H9 (cell line): ENCODE measurements at regions not wholly inside any gene's neighbourhood (a gene's known extent, or its start where the extent isn't known, plus 50 kb on each side); places are given as distances from the start of the nearest gene placed in this dataset.

Experiments
- DNase-seq: peaks from one replicate; pipeline ENCODE4 v3.0.0-alpha.2; 2017
- H2AFZ ChIP-seq: one replicate; pipeline ENCODE4 v1.6.1; 2013; ENCODE audit warnings: mild to moderate bottlenecking, low read length, control low read depth, moderate library complexity
- H2AK5ac ChIP-seq: 2 replicates; pipeline ENCODE4 v1.6.1; 2013; ENCODE audit warnings: low read length, control low read depth, mixed read lengths; ENCODE audit not compliant: insufficient read length
- H2BK120ac ChIP-seq: one replicate; pipeline ENCODE4 v1.6.1; 2013; ENCODE audit warnings: low read depth, mild to moderate bottlenecking, low read length, control low read depth, inconsistent platforms; ENCODE audit not compliant: poor library complexity, severe bottlenecking
- H2BK12ac ChIP-seq: 2 replicates; pipeline ENCODE4 v1.6.1; 2013; ENCODE audit warnings: low read length, control low read depth, mixed read lengths, low read depth; ENCODE audit not compliant: insufficient read length
- H2BK15ac ChIP-seq: 2 replicates; pipeline ENCODE4 v1.6.1; 2013; ENCODE audit warnings: low read depth, low read length, control low read depth
- H2BK20ac ChIP-seq: one replicate; pipeline ENCODE4 v1.6.1; 2013; ENCODE audit warnings: low read depth, mild to moderate bottlenecking, low read length, control low read depth, inconsistent platforms; ENCODE audit not compliant: poor library complexity, severe bottlenecking
- H2BK5ac ChIP-seq: 2 replicates; pipeline ENCODE4 v1.6.1; 2013; ENCODE audit warnings: low read length, control low read depth, mixed read lengths; ENCODE audit not compliant: insufficient read length
- H3K14ac ChIP-seq: 2 replicates; pipeline ENCODE4 v1.6.1; 2013; ENCODE audit warnings: low read length, control low read depth; ENCODE audit not compliant: insufficient read depth
- H3K18ac ChIP-seq: 2 replicates; pipeline ENCODE4 v1.6.1; 2013; ENCODE audit warnings: low read depth, mild to moderate bottlenecking, mixed read lengths, low read length, control low read depth; ENCODE audit not compliant: insufficient read length
- H3K23ac ChIP-seq: 2 replicates; pipeline ENCODE4 v1.6.1; 2013; ENCODE audit warnings: low read length, control low read depth, mixed read lengths, low read depth; ENCODE audit not compliant: insufficient read length
- H3K23me2 ChIP-seq: 2 replicates; pipeline ENCODE4 v1.6.1; 2013; ENCODE audit warnings: low read depth, mild to moderate bottlenecking, mixed read lengths, low read length, control low read depth; ENCODE audit not compliant: insufficient read length, poor library complexity, severe bottlenecking
- H3K27ac ChIP-seq: 2 replicates; pipeline ENCODE4 v1.5.1; 2013; ENCODE audit warnings: low read length, control low read depth, mixed read lengths, low read depth; ENCODE audit not compliant: insufficient read length
- H3K27me3 ChIP-seq: 2 replicates; pipeline ENCODE4 v1.6.1; 2013; ENCODE audit warnings: low read length, control low read depth, inconsistent platforms; ENCODE audit not compliant: insufficient read depth
- H3K4ac ChIP-seq: 2 replicates; pipeline ENCODE4 v1.6.1; 2013; ENCODE audit warnings: low read depth, mild to moderate bottlenecking, control low read depth, inconsistent platforms, low read length, moderate library complexity
- H3K4me1 ChIP-seq: 2 replicates; pipeline ENCODE4 v1.6.1; 2013; ENCODE audit warnings: low read length, control low read depth, inconsistent platforms; ENCODE audit not compliant: insufficient read depth
- H3K4me2 ChIP-seq: 2 replicates; pipeline ENCODE4 v1.6.1; 2013; ENCODE audit warnings: low read length, control low read depth, mixed read lengths; ENCODE audit not compliant: insufficient read length, insufficient read depth
- H3K56ac ChIP-seq: 2 replicates; pipeline ENCODE4 v1.6.1; 2013; ENCODE audit warnings: low read depth, mild to moderate bottlenecking, mixed read lengths, low read length, control low read depth; ENCODE audit not compliant: insufficient read length
- H3K79me1 ChIP-seq: 2 replicates; pipeline ENCODE4 v1.6.1; 2013; ENCODE audit warnings: low read depth, mild to moderate bottlenecking, moderate library complexity, low read length, control low read depth, inconsistent platforms; ENCODE audit not compliant: insufficient read depth, poor library complexity, severe bottlenecking
- H3K79me2 ChIP-seq: 2 replicates; pipeline ENCODE4 v1.6.1; 2013; ENCODE audit warnings: low read length, control low read depth, inconsistent platforms; ENCODE audit not compliant: insufficient read depth
- H3K9ac ChIP-seq: 2 replicates; pipeline ENCODE4 v1.6.1; 2013; ENCODE audit warnings: low read length, control low read depth, mixed read lengths; ENCODE audit not compliant: insufficient read length; ENCODE audit errors: extremely low read depth
- H3K9me3 ChIP-seq: one replicate; pipeline ENCODE4 v1.6.1; 2013; ENCODE audit warnings: low read depth, low read length, inconsistent platforms; ENCODE audit not compliant: control insufficient read depth
- H3T11ph ChIP-seq: one replicate; pipeline ENCODE4 v1.6.1; 2013; ENCODE audit warnings: mild to moderate bottlenecking, low read length, control low read depth, inconsistent platforms
- H4K20me1 ChIP-seq: one replicate; pipeline ENCODE4 v1.6.1; 2013; ENCODE audit not compliant: control insufficient read depth, insufficient read length, insufficient read depth
- H4K5ac ChIP-seq: 2 replicates; pipeline ENCODE4 v1.6.1; 2013; ENCODE audit warnings: low read depth, mild to moderate bottlenecking, mixed read lengths, low read length, control low read depth; ENCODE audit not compliant: insufficient read length
- H4K8ac ChIP-seq: replicated peaks from 2 replicates; pipeline ENCODE4 v1.6.1; 2013; ENCODE audit warnings: low read length, control low read depth, mixed read lengths, low read depth; ENCODE audit not compliant: insufficient read length
- H4K91ac ChIP-seq: 2 replicates; pipeline ENCODE4 v1.6.1; 2013; ENCODE audit warnings: low read depth, mild to moderate bottlenecking, moderate library complexity, mixed read lengths, low read length, control low read depth; ENCODE audit not compliant: insufficient read length
- H3K27ac Mint-ChIP-seq, 3 experiments: 2 replicates in 2 of 3; 3 replicates in 1 of 3; pipeline ENCODE4 v1.8.0; 2020 to 2021; ENCODE audit warnings: mixed read lengths in 3 of 3, mild to moderate bottlenecking in 1 of 3, moderate library complexity in 1 of 3
- H3K27me3 Mint-ChIP-seq: 2 replicates; pipeline ENCODE4 v1.8.0; 2021; ENCODE audit warnings: low read depth, mild to moderate bottlenecking, moderate library complexity, mixed read lengths
- H3K36me3 Mint-ChIP-seq, 3 experiments: 2 replicates in 2 of 3; 3 replicates in 1 of 3; pipeline ENCODE4 v1.8.0; 2020 to 2021; ENCODE audit warnings: low read depth in 3 of 3, mixed read lengths in 3 of 3; ENCODE audit not compliant: insufficient read depth in 1 of 3
- H3K4me1 Mint-ChIP-seq, 2 experiments: 2 replicates each; pipeline ENCODE4 v1.8.0; 2020; ENCODE audit warnings: mixed read lengths in 2 of 2
- H3K4me3 Mint-ChIP-seq, 2 experiments: 2 replicates in 1 of 2; 3 replicates in 1 of 2; pipeline ENCODE4 v1.8.0; 2020 to 2021; ENCODE audit warnings: mild to moderate bottlenecking in 2 of 2, mixed read lengths in 2 of 2, moderate library complexity in 1 of 2
- H3K9me3 Mint-ChIP-seq, 2 experiments: 2 replicates in 1 of 2; 3 replicates in 1 of 2; pipeline ENCODE4 v1.8.0; 2020; ENCODE audit warnings: mild to moderate bottlenecking in 2 of 2, mixed read lengths in 2 of 2, moderate library complexity in 1 of 2
- CTCF ChIP-seq: fragments of 200-600 bp; sonication (generic); conservative IDR thresholded peaks from 3 replicates; pipeline ENCODE4 v1.8.0; 2021; ENCODE audit warnings: antibody characterized with exemption, mild to moderate bottlenecking
- WGBS: extraction: QIAGEN DNeasy Blood & Tissue Kit; methylation state at CpG from one replicate; pipeline ENCODE4 v1.1.7; 2013; ENCODE audit warnings: missing lambda C conversion rate, low lambda C conversion rate, mixed read lengths; ENCODE audit not compliant: insufficient read length; ENCODE audit errors: extremely low coverage; 5-methylcytosine and 5-hydroxymethylcytosine counted together

GRCh38 chr2:199113111-199113510 lies 344.6 kb downstream of the SATB2 start:
- Histone ChIP-seq H4K5ac (no peak overlapping the region), H3K4me2 (no peak overlapping the region), H2AK5ac (no peak overlapping the region), H2BK15ac (no peak overlapping the region), H3K9ac (no peak overlapping the region), H3K56ac (no peak overlapping the region), H3K23ac (no peak overlapping the region), H4K91ac (no peak overlapping the region), H3T11ph (no peak overlapping the region), H3K18ac (no peak overlapping the region), H4K20me1 (no peaks in the 10 kb centered on the region), H3K27ac (no peak overlapping the region), H3K79me2 (no peaks in the 10 kb centered on the region), H2BK20ac (no peak overlapping the region), H3K14ac (no peak overlapping the region), H2BK5ac (no peak overlapping the region), H4K8ac (no peak overlapping the region), H3K4ac (no peak overlapping the region), H2BK12ac (no peak overlapping the region), H3K23me2 (no peaks in the 10 kb centered on the region), H3K9me3 (no peaks in the 10 kb centered on the region), H3K27me3 (no peaks in the 10 kb centered on the region), H3K4me1 (no peaks in the 10 kb centered on the region), H2BK120ac (no peak overlapping the region), H2AFZ (no peak overlapping the region), H3K79me1 (no peaks in the 10 kb centered on the region)
- Mint-ChIP-seq H3K27ac (no peak overlapping the region), H3K9me3 (no peaks in the 10 kb centered on the region), H3K36me3 (no peaks in the 10 kb centered on the region), H3K4me1 (peaks cover 3 to 12% of the 10 kb centered on the region in 2 experiments; a peak in 3 of 4 replicates), H3K27me3 (no peaks in the 10 kb centered on the region), H3K4me3 (no peak overlapping the region)
- no peak for TF ChIP-seq CTCF
- DNase-seq = no peak
- no CpG with 5 or more reads among the region's 2 CpGs for WGBS
